Caco-2 (cell line): ENCODE measurements at regions not wholly inside any gene's neighbourhood (a gene's known extent, or its start where the extent isn't known, plus 50 kb on each side); places are given as distances from the start of the nearest gene placed in this dataset.

Source experiments
- BruUV-seq: library from RNA; stranded (reverse); fragments of 400-500 nt; replicated peaks from 2 replicates; lab custom pipeline; 2021; lab: Mats Ljungman, UMichigan
- CTCF ChIA-PET: fragments of 300-600 bp; sonication (Branson Sonifier 250); formaldehyde crosslinking; loops from one replicate; lab custom pipeline; 2022; ENCODE audit warnings: antibody characterized with exemption; lab: Charles Lee
- POLR2A ChIA-PET: fragments of 300-600 bp; sonication (Branson Sonifier 250); formaldehyde crosslinking; loops from one replicate; lab custom pipeline; 2022; ENCODE audit warnings: antibody characterized with exemption; lab: Charles Lee
- DNase-seq, 2 experiments: peaks; one replicate each; pipeline versions ENCODE4 v3.0.0 to v3.0.0-alpha.2; 2020 to 2022
- H3K27me3 ChIP-seq: replicated peaks from 2 replicates; pipeline ENCODE4 v1.6.0; 2011; ENCODE audit warnings: low read length; ENCODE audit not compliant: control insufficient read depth, insufficient read depth
- H3K36me3 ChIP-seq: 2 replicates; pipeline ENCODE4 v1.5.1; 2011; ENCODE audit warnings: low read length; ENCODE audit not compliant: control insufficient read depth, insufficient read depth
- H3K4me1 ChIP-seq: fragments of 250-450 bp; sonication (Bioruptor Pico); 2 replicates; pipeline ENCODE4 v1.5.1; 2020; ENCODE audit warnings: mild to moderate bottlenecking
- H3K4me3 ChIP-seq: 2 replicates; pipeline ENCODE4 v1.5.1; 2011; ENCODE audit warnings: low read depth, mild to moderate bottlenecking, control low read depth, low read length
- H3K9me3 ChIP-seq: fragments of 250-450 bp; sonication (Bioruptor Pico); 2 replicates; pipeline ENCODE4 v1.5.1; 2020; ENCODE audit warnings: mild to moderate bottlenecking, moderate library complexity
- H3K27ac Mint-ChIP-seq: one replicate; pipeline ENCODE4 v1.8.0; 2022; ENCODE audit warnings: mixed read lengths; ENCODE audit not compliant: unreplicated experiment
- H3K27me3 Mint-ChIP-seq: one replicate; pipeline ENCODE4 v1.8.0; 2022; ENCODE audit warnings: mixed read lengths; ENCODE audit not compliant: insufficient read depth, unreplicated experiment
- H3K36me3 Mint-ChIP-seq: one replicate; pipeline ENCODE4 v1.8.0; 2022; ENCODE audit warnings: mild to moderate bottlenecking, mixed read lengths; ENCODE audit not compliant: insufficient read depth, unreplicated experiment
- H3K4me1 Mint-ChIP-seq: one replicate; pipeline ENCODE4 v1.8.0; 2022; ENCODE audit warnings: low read depth, mixed read lengths; ENCODE audit not compliant: unreplicated experiment
- H3K4me3 Mint-ChIP-seq: one replicate; pipeline ENCODE4 v1.8.0; 2022; ENCODE audit warnings: mild to moderate bottlenecking, moderate library complexity, mixed read lengths; ENCODE audit not compliant: unreplicated experiment
- H3K9me3 Mint-ChIP-seq: one replicate; pipeline ENCODE4 v1.8.0; 2022; ENCODE audit warnings: mixed read lengths; ENCODE audit not compliant: unreplicated experiment
- intact Hi-C: fragments of 100-400 bp; cut with micrococcal nuclease; formaldehyde crosslinking; loops from one replicate; pipeline ENCODE4 v1.10.0; 2022; ENCODE audit not compliant: unreplicated experiment
- TF ChIP-seq, protein P1 (sequence below), 2 experiments: fragments of 200-600 bp in 1 of 2; IDR thresholded peaks; 1 replicate in 1 of 2; 2 replicates in 1 of 2; pipeline versions ENCODE4 v1.5.1 to v1.8.0; 2011 to 2022; ENCODE audit warnings: antibody characterized with exemption in 1 of 2, control low read depth in 1 of 2, inconsistent platforms in 1 of 2, low read depth in 1 of 2, low read length in 1 of 2, mild to moderate bottlenecking in 1 of 2, moderate library complexity in 1 of 2; ENCODE audit not compliant: insufficient read depth in 1 of 2, severe bottlenecking in 1 of 2, unreplicated experiment in 1 of 2

DNA sequence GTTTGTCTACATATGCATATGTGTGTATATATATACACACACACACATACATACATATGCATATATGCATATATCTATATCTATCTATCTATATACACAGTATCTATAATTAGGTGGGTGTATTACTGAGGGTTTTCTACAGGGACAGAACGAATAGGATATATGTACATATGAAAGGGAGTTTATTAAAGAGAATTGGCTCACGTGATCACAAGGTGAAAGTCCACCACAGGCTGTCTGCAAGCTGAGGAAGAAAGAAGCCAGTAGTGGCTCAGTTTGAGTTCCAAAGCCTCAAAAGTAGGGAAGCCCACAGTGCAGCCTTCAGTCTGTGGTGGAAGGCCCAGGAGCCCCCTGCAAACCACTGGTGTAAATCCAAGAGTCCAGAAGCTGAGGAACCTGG is 756.0 kb upstream of the ACVR2A start:
- TF ChIP-seq, protein P1, sequence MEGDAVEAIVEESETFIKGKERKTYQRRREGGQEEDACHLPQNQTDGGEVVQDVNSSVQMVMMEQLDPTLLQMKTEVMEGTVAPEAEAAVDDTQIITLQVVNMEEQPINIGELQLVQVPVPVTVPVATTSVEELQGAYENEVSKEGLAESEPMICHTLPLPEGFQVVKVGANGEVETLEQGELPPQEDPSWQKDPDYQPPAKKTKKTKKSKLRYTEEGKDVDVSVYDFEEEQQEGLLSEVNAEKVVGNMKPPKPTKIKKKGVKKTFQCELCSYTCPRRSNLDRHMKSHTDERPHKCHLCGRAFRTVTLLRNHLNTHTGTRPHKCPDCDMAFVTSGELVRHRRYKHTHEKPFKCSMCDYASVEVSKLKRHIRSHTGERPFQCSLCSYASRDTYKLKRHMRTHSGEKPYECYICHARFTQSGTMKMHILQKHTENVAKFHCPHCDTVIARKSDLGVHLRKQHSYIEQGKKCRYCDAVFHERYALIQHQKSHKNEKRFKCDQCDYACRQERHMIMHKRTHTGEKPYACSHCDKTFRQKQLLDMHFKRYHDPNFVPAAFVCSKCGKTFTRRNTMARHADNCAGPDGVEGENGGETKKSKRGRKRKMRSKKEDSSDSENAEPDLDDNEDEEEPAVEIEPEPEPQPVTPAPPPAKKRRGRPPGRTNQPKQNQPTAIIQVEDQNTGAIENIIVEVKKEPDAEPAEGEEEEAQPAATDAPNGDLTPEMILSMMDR (IDR thresholded peaks at IDR 0.05; ENCODE audit: insufficient read depth in 1 of 2, low read depth in 1 of 2, low read length in 1 of 2, severe bottlenecking in 1 of 2, unreplicated experiment in 1 of 2) = no peak
- no peaks in the 10 kb centered on the region for H3K27me3 Mint-ChIP-seq
- BruUV-seq = no TSS peak
- Histone ChIP-seq H3K9me3 (no peaks in the 10 kb centered on the region), H3K4me3 (no peak overlapping the region), H3K27me3 (no peaks in the 10 kb centered on the region), H3K4me1 (no peaks in the 10 kb centered on the region; the same call in none of the 2 replicates), H3K36me3 (no peaks in the 10 kb centered on the region)
- no peaks in the 10 kb centered on the region for H3K36me3 Mint-ChIP-seq
- no peaks in the 10 kb centered on the region for H3K9me3 Mint-ChIP-seq
- ChIA-PET POLR2A (no interaction called here), CTCF (no interaction called here)
- intact Hi-C loops = loop anchor here (10.0 kb wide), 1 partner anchor 366 kb away; no protein-coding TSS in a partner anchor
- H3K4me1 Mint-ChIP-seq = peaks cover 6% of the 10 kb centered on the region
- H3K4me3 Mint-ChIP-seq = no peak overlapping the region
- H3K27ac Mint-ChIP-seq = no peak overlapping the region
- no peak for DNase-seq

DNA sequence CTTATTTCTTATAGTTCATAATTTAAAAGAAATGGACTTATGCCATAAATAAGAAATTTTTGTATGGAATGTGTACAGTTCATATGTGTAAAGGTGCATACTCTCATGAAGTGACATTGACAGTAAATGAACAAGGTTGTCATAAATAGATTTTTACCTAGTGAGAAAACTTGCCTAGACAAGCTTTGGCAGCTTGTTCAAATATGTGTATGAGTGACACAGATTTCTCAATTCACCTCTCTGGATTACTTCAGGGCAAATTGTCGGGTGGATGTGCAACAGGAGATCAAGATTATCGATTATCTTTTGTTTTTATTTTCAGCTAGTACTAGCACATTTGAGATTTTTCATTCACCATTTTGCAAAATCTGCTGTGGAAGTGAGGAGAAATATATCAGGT is 758.1 kb upstream of the ACVR2A start:
- Histone ChIP-seq H3K4me1 (no peaks in the 10 kb centered on the region; the same call in 1 of the 2 replicates), H3K36me3 (no peaks in the 10 kb centered on the region), H3K27me3 (no peaks in the 10 kb centered on the region), H3K9me3 (no peaks in the 10 kb centered on the region), H3K4me3 (no peak overlapping the region)
- no TSS peak for BruUV-seq
- Mint-ChIP-seq H3K27me3 (no peaks in the 10 kb centered on the region), H3K4me3 (no peak overlapping the region), H3K9me3 (no peaks in the 10 kb centered on the region), H3K36me3 (no peaks in the 10 kb centered on the region), H3K4me1 (peaks cover 12% of the 10 kb centered on the region), H3K27ac (no peak overlapping the region)
- ChIA-PET CTCF (no interaction called here), POLR2A (no interaction called here)
- TF ChIP-seq, protein P1 (IDR thresholded peaks at IDR 0.05; ENCODE audit: insufficient read depth in 1 of 2, low read depth in 1 of 2, low read length in 1 of 2, severe bottlenecking in 1 of 2, unreplicated experiment in 1 of 2) = no peak
- intact Hi-C loops = loop anchor here (10.0 kb wide), 1 partner anchor 368 kb away; no protein-coding TSS in a partner anchor
- no peak for DNase-seq

DNA sequence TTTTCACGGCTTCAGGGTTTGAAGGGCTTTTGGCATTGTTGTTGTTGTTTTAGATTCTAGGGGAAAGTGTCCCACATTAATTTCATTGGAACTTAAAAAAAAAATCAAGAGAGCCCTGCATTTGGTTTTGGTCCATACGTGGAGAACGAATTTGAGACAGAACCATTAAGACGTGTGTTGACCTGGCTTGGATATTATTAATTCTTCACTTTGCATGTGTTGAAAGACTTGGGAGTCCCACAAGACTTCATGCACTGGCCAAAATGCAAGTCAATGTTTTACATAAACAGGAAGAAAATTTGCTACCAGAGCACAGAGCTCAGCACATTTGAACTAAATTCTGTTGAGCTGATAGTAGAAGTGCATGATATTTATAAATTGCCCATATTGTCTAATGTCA is 761.2 kb upstream of the ACVR2A start:
- Mint-ChIP-seq H3K4me1 (peaks cover 12% of the 10 kb centered on the region), H3K9me3 (no peaks in the 10 kb centered on the region)
- CTCF ChIA-PET = no interaction called here

More for the DNA sequence above, 761.2 kb upstream of the ACVR2A start:
- Mint-ChIP-seq H3K27ac (no peak overlapping the region), H3K4me3 (no peak overlapping the region), H3K36me3 (no peaks in the 10 kb centered on the region), H3K27me3 (no peaks in the 10 kb centered on the region)
- H3K4me1 ChIP-seq = no peaks in the 10 kb centered on the region; the same call in 1 of the 2 replicates
- intact Hi-C loops = loop anchor here (1.0 to 10.0 kb wide), 4 partner anchors 89 to 828 kb away; no protein-coding TSS in a partner anchor
- H3K36me3 ChIP-seq = no peaks in the 10 kb centered on the region
- POLR2A ChIA-PET = no interaction called here
- BruUV-seq = no TSS peak
- no peaks in the 10 kb centered on the region for H3K27me3 ChIP-seq
- no peaks in the 10 kb centered on the region for H3K9me3 ChIP-seq
- no peak overlapping the region for H3K4me3 ChIP-seq
- TF ChIP-seq, protein P1 (IDR thresholded peaks at IDR 0.05; ENCODE audit: insufficient read depth in 1 of 2, low read depth in 1 of 2, low read length in 1 of 2, severe bottlenecking in 1 of 2, unreplicated experiment in 1 of 2) = no peak
- DNase-seq = no peak
